ENCODE measurements at regions not wholly inside any gene's neighbourhood (a gene's known extent, or its start where the extent isn't known, plus 50 kb on each side); places are given as distances from the start of the nearest gene placed in this dataset.

- Histone ChIP-seq H3K27me3 (ENCODE audit: control insufficient read depth in 1 of 2, insufficient read depth in 2 of 2, low read length in 2 of 2) (no peaks in the 10 kb centered on the region), H3K27ac (ENCODE audit: low read length) (no peak overlapping the region), H3K4me3 (ENCODE audit: low read length in 2 of 2) (no peak overlapping the region), H3K4me1 (ENCODE audit: control insufficient read depth, insufficient read depth, low read length) (no peaks in the 10 kb centered on the region), H3K9ac (ENCODE audit: low read length in 2 of 2) (no peak overlapping the region), H3K36me3 (ENCODE audit: control insufficient read depth in 2 of 2, insufficient read depth in 2 of 2, low read length in 2 of 2) (no peaks in the 10 kb centered on the region), H3K9me3 (ENCODE audit: control insufficient read depth in 2 of 2, low read length in 2 of 2) (no peaks in the 10 kb centered on the region)
Measured at GRCh38 chr1:199854686-199855321, 172.7 kb upstream of the NR5A2 start.

GRCh38 chr1:199855580-199855979 is 171.9 kb upstream of the NR5A2 start:
- H3K27ac ChIP-seq (ENCODE audit: low read length), result no peak overlapping the region
- no peak overlapping the region for H3K9ac ChIP-seq (ENCODE audit: low read length in 2 of 2)
- no peaks in the 10 kb centered on the region for H3K9me3 ChIP-seq (ENCODE audit: control insufficient read depth in 2 of 2, low read length in 2 of 2)
- no peak overlapping the region for H3K4me3 ChIP-seq (ENCODE audit: low read length in 2 of 2)
- no peaks in the 10 kb centered on the region for H3K36me3 ChIP-seq (ENCODE audit: control insufficient read depth in 2 of 2, insufficient read depth in 2 of 2, low read length in 2 of 2)
- H3K4me1 ChIP-seq (ENCODE audit: control insufficient read depth, insufficient read depth, low read length), result no peaks in the 10 kb centered on the region
- no peaks in the 10 kb centered on the region for H3K27me3 ChIP-seq (ENCODE audit: control insufficient read depth in 1 of 2, insufficient read depth in 2 of 2, low read length in 2 of 2)

GRCh38 chr1:199856216-199856780 is 171.2 kb upstream of the NR5A2 start:
- H3K27me3 ChIP-seq (ENCODE audit: control insufficient read depth in 1 of 2, insufficient read depth in 2 of 2, low read length in 2 of 2), result no peaks in the 10 kb centered on the region
- H3K27ac ChIP-seq (ENCODE audit: low read length), result no peak overlapping the region
- no peaks in the 10 kb centered on the region for H3K9me3 ChIP-seq (ENCODE audit: control insufficient read depth in 2 of 2, low read length in 2 of 2)
- no peaks in the 10 kb centered on the region for H3K36me3 ChIP-seq (ENCODE audit: control insufficient read depth in 2 of 2, insufficient read depth in 2 of 2, low read length in 2 of 2)
- H3K4me1 ChIP-seq (ENCODE audit: control insufficient read depth, insufficient read depth, low read length), result no peaks in the 10 kb centered on the region
- no peak overlapping the region for H3K4me3 ChIP-seq (ENCODE audit: low read length in 2 of 2)
- H3K9ac ChIP-seq (ENCODE audit: low read length in 2 of 2), result no peak overlapping the region

GRCh38 chr1:199857108-199857507 is 170.4 kb upstream of the NR5A2 start:
- Histone ChIP-seq H3K27ac (ENCODE audit: low read length) (no peak overlapping the region), H3K9me3 (ENCODE audit: control insufficient read depth in 2 of 2, low read length in 2 of 2) (no peaks in the 10 kb centered on the region), H3K36me3 (ENCODE audit: control insufficient read depth in 2 of 2, insufficient read depth in 2 of 2, low read length in 2 of 2) (no peaks in the 10 kb centered on the region), H3K27me3 (ENCODE audit: control insufficient read depth in 1 of 2, insufficient read depth in 2 of 2, low read length in 2 of 2) (no peaks in the 10 kb centered on the region), H3K4me1 (ENCODE audit: control insufficient read depth, insufficient read depth, low read length) (no peaks in the 10 kb centered on the region), H3K4me3 (ENCODE audit: low read length in 2 of 2) (no peak overlapping the region), H3K9ac (ENCODE audit: low read length in 2 of 2) (no peak overlapping the region)

GRCh38 chr1:199857516-199857915 is 170.0 kb upstream of the NR5A2 start:
- H3K36me3 ChIP-seq (ENCODE audit: control insufficient read depth in 2 of 2, insufficient read depth in 2 of 2, low read length in 2 of 2), result no peaks in the 10 kb centered on the region
- no peak overlapping the region for H3K9ac ChIP-seq (ENCODE audit: low read length in 2 of 2)
- no peaks in the 10 kb centered on the region for H3K9me3 ChIP-seq (ENCODE audit: control insufficient read depth in 2 of 2, low read length in 2 of 2)
- H3K27ac ChIP-seq (ENCODE audit: low read length), result no peak overlapping the region
- H3K4me3 ChIP-seq (ENCODE audit: low read length in 2 of 2), result no peak overlapping the region
- no peaks in the 10 kb centered on the region for H3K27me3 ChIP-seq (ENCODE audit: control insufficient read depth in 1 of 2, insufficient read depth in 2 of 2, low read length in 2 of 2)
- no peaks in the 10 kb centered on the region for H3K4me1 ChIP-seq (ENCODE audit: control insufficient read depth, insufficient read depth, low read length)

- no peaks in the 10 kb centered on the region for H3K27me3 ChIP-seq (ENCODE audit: control insufficient read depth in 1 of 2, insufficient read depth in 2 of 2, low read length in 2 of 2)
- no peak overlapping the region for H3K27ac ChIP-seq (ENCODE audit: low read length)
- no peak overlapping the region for H3K9ac ChIP-seq (ENCODE audit: low read length in 2 of 2)
- H3K36me3 ChIP-seq (ENCODE audit: control insufficient read depth in 2 of 2, insufficient read depth in 2 of 2, low read length in 2 of 2), result no peaks in the 10 kb centered on the region
- no peak overlapping the region for H3K4me3 ChIP-seq (ENCODE audit: low read length in 2 of 2)
- no peaks in the 10 kb centered on the region for H3K9me3 ChIP-seq (ENCODE audit: control insufficient read depth in 2 of 2, low read length in 2 of 2)
- H3K4me1 ChIP-seq (ENCODE audit: control insufficient read depth, insufficient read depth, low read length), result no peaks in the 10 kb centered on the region
Measured at GRCh38 chr1:199858171-199858570, 169.3 kb upstream of the NR5A2 start.

- H3K9ac ChIP-seq (ENCODE audit: low read length in 2 of 2), result no peak overlapping the region
- H3K4me1 ChIP-seq (ENCODE audit: control insufficient read depth, insufficient read depth, low read length), result no peaks in the 10 kb centered on the region
- no peaks in the 10 kb centered on the region for H3K27me3 ChIP-seq (ENCODE audit: control insufficient read depth in 1 of 2, insufficient read depth in 2 of 2, low read length in 2 of 2)
- H3K4me3 ChIP-seq (ENCODE audit: low read length in 2 of 2), result no peak overlapping the region
- H3K27ac ChIP-seq (ENCODE audit: low read length), result no peak overlapping the region
- no peaks in the 10 kb centered on the region for H3K9me3 ChIP-seq (ENCODE audit: control insufficient read depth in 2 of 2, low read length in 2 of 2)
- H3K36me3 ChIP-seq (ENCODE audit: control insufficient read depth in 2 of 2, insufficient read depth in 2 of 2, low read length in 2 of 2), result no peaks in the 10 kb centered on the region
Measured at GRCh38 chr1:199858856-199859255, 168.7 kb upstream of the NR5A2 start.

GRCh38 chr1:199859491-199859933 is 168.0 kb upstream of the NR5A2 start:
- no peak overlapping the region for H3K4me3 ChIP-seq (ENCODE audit: low read length in 2 of 2)
- no peak overlapping the region for H3K9ac ChIP-seq (ENCODE audit: low read length in 2 of 2)
- no peaks in the 10 kb centered on the region for H3K9me3 ChIP-seq (ENCODE audit: control insufficient read depth in 2 of 2, low read length in 2 of 2)
- H3K27ac ChIP-seq (ENCODE audit: low read length), result no peak overlapping the region
- H3K27me3 ChIP-seq (ENCODE audit: control insufficient read depth in 1 of 2, insufficient read depth in 2 of 2, low read length in 2 of 2), result no peaks in the 10 kb centered on the region
- H3K4me1 ChIP-seq (ENCODE audit: control insufficient read depth, insufficient read depth, low read length), result no peaks in the 10 kb centered on the region
- H3K36me3 ChIP-seq (ENCODE audit: control insufficient read depth in 2 of 2, insufficient read depth in 2 of 2, low read length in 2 of 2), result no peaks in the 10 kb centered on the region

- H3K27me3 ChIP-seq (ENCODE audit: control insufficient read depth in 1 of 2, insufficient read depth in 2 of 2, low read length in 2 of 2), result no peaks in the 10 kb centered on the region
- H3K9me3 ChIP-seq (ENCODE audit: control insufficient read depth in 2 of 2, low read length in 2 of 2), result no peaks in the 10 kb centered on the region
- no peak overlapping the region for H3K9ac ChIP-seq (ENCODE audit: low read length in 2 of 2)
- H3K4me1 ChIP-seq (ENCODE audit: control insufficient read depth, insufficient read depth, low read length), result no peaks in the 10 kb centered on the region
- H3K36me3 ChIP-seq (ENCODE audit: control insufficient read depth in 2 of 2, insufficient read depth in 2 of 2, low read length in 2 of 2), result no peaks in the 10 kb centered on the region
- H3K4me3 ChIP-seq (ENCODE audit: low read length in 2 of 2), result no peak overlapping the region
- H3K27ac ChIP-seq (ENCODE audit: low read length), result no peak overlapping the region
Measured at GRCh38 chr1:199861020-199861795, 166.3 kb upstream of the NR5A2 start.

GRCh38 chr1:199862047-199862446 is 165.5 kb upstream of the NR5A2 start:
- no peaks in the 10 kb centered on the region for H3K27me3 ChIP-seq (ENCODE audit: control insufficient read depth in 1 of 2, insufficient read depth in 2 of 2, low read length in 2 of 2)
- no peaks in the 10 kb centered on the region for H3K9me3 ChIP-seq (ENCODE audit: control insufficient read depth in 2 of 2, low read length in 2 of 2)
- H3K9ac ChIP-seq (ENCODE audit: low read length in 2 of 2), result no peak overlapping the region
- no peak overlapping the region for H3K4me3 ChIP-seq (ENCODE audit: low read length in 2 of 2)
- H3K27ac ChIP-seq (ENCODE audit: low read length), result no peak overlapping the region
- H3K4me1 ChIP-seq (ENCODE audit: control insufficient read depth, insufficient read depth, low read length), result no peaks in the 10 kb centered on the region
- H3K36me3 ChIP-seq (ENCODE audit: control insufficient read depth in 2 of 2, insufficient read depth in 2 of 2, low read length in 2 of 2), result no peaks in the 10 kb centered on the region

- H3K36me3 ChIP-seq (ENCODE audit: control insufficient read depth in 2 of 2, insufficient read depth in 2 of 2, low read length in 2 of 2), result no peaks in the 10 kb centered on the region
Measured at GRCh38 chr1:199866210-199866617, 161.3 kb upstream of the NR5A2 start.

More at GRCh38 chr1:199866210-199866617, 161.3 kb upstream of the NR5A2 start:
- no peak overlapping the region for H3K9ac ChIP-seq (ENCODE audit: low read length in 2 of 2)
- H3K4me1 ChIP-seq (ENCODE audit: control insufficient read depth, insufficient read depth, low read length), result no peaks in the 10 kb centered on the region
- no peak overlapping the region for H3K27ac ChIP-seq (ENCODE audit: low read length)
- no peaks in the 10 kb centered on the region for H3K9me3 ChIP-seq (ENCODE audit: control insufficient read depth in 2 of 2, low read length in 2 of 2)
- H3K27me3 ChIP-seq (ENCODE audit: control insufficient read depth in 1 of 2, insufficient read depth in 2 of 2, low read length in 2 of 2), result no peaks in the 10 kb centered on the region
- no peak overlapping the region for H3K4me3 ChIP-seq (ENCODE audit: low read length in 2 of 2)

All from stomach smooth muscle (tissue), 2 donors.